ENCODE measurements at regions not wholly inside any gene's neighbourhood (a gene's known extent, or its start where the extent isn't known, plus 50 kb on each side); places are given as distances from the start of the nearest gene placed in this dataset.

DNA sequence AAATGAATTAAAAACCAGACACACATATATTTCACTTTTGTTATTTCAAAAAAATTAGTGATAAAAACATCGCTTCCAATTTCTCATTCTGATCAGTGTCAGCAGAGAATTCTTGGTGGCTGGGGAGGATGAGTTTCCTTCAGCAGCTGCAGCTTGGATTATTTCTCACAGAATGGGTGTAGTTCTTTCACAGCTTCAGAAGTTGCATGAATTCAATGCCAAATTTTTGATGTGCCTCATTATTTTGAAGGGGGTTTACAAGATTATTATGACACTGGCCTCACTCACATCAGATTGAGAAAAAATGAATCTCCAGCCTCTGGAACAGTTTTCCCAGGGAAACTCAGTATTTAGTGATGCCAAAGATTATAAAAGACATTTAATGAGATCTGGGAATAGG is 184.9 kb upstream of the WDFY3 start:
- Histone ChIP-seq H3K4me3 (no peak overlapping the region), H3K9me3 (no peaks in the 10 kb centered on the region), H3K27me3 (no peaks in the 10 kb centered on the region), H3K4me1 (peaks cover 0 to 7% (median 0%) of the 10 kb centered on the region in 4 donors), H3K27ac (no peak overlapping the region), H3K36me3 (no peaks in the 10 kb centered on the region)
- no peak for TF ChIP-seq POLR2A (IDR thresholded peaks at IDR 0.05)
- no peak for TF ChIP-seq EP300 (IDR thresholded peaks at IDR 0.05)
- TF ChIP-seq, protein P1, sequence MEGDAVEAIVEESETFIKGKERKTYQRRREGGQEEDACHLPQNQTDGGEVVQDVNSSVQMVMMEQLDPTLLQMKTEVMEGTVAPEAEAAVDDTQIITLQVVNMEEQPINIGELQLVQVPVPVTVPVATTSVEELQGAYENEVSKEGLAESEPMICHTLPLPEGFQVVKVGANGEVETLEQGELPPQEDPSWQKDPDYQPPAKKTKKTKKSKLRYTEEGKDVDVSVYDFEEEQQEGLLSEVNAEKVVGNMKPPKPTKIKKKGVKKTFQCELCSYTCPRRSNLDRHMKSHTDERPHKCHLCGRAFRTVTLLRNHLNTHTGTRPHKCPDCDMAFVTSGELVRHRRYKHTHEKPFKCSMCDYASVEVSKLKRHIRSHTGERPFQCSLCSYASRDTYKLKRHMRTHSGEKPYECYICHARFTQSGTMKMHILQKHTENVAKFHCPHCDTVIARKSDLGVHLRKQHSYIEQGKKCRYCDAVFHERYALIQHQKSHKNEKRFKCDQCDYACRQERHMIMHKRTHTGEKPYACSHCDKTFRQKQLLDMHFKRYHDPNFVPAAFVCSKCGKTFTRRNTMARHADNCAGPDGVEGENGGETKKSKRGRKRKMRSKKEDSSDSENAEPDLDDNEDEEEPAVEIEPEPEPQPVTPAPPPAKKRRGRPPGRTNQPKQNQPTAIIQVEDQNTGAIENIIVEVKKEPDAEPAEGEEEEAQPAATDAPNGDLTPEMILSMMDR (IDR thresholded peaks at IDR 0.05): no peak
- TF ChIP-seq POLR2AphosphoS5 (IDR thresholded peaks at IDR 0.05): no peak
- 83 to 95% (median 92%) methylated on average over 1 of the region's 1 CpG for WGBS, 5 donors
- no peak for DNase-seq
- intact Hi-C loops (cut with DNase I; ENCODE audit: low total_unique reads): loop anchor here (10.0 kb wide), 1 partner anchor 593 kb away; no protein-coding TSS in a partner anchor

DNA sequence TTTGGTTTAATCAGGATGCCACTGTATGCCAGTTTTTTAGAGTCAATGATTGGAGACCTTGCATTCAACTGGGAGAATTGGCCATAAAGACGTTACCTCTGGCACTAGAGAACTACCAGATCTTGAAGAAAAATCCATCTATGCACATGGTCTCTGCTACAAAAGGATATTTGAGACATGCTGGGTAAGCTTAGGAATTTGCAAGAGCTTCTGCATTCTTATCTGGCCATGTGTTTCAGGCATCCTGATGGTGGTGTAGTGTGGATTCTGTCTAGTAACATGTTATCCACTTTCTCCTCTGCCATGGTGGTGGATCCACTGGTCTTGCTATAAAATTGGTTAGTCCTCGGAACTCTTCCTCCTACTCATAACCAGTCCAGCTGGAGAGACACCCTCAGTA is 185.3 kb upstream of the WDFY3 start:
- no peaks in the 10 kb centered on the region for H3K27me3 ChIP-seq
- H3K27ac ChIP-seq: no peak overlapping the region
- TF ChIP-seq POLR2A (IDR thresholded peaks at IDR 0.05) (no peak), POLR2AphosphoS5 (IDR thresholded peaks at IDR 0.05) (no peak), EP300 (IDR thresholded peaks at IDR 0.05) (no peak)
- TF ChIP-seq, protein P1 (IDR thresholded peaks at IDR 0.05): no peak
- no peak overlapping the region for H3K4me3 ChIP-seq
- 81 to 97% (median 89%) methylated on average over 2 of the region's 2 CpGs for WGBS, 5 donors
- peaks cover 0 to 7% (median 0%) of the 10 kb centered on the region in 4 donors for H3K4me1 ChIP-seq
- H3K9me3 ChIP-seq: no peaks in the 10 kb centered on the region
- no peak for DNase-seq
- no peaks in the 10 kb centered on the region for H3K36me3 ChIP-seq
- intact Hi-C loops (cut with DNase I; ENCODE audit: low total_unique reads): loop anchor here (10.0 kb wide), 1 partner anchor 593 kb away; no protein-coding TSS in a partner anchor

DNA sequence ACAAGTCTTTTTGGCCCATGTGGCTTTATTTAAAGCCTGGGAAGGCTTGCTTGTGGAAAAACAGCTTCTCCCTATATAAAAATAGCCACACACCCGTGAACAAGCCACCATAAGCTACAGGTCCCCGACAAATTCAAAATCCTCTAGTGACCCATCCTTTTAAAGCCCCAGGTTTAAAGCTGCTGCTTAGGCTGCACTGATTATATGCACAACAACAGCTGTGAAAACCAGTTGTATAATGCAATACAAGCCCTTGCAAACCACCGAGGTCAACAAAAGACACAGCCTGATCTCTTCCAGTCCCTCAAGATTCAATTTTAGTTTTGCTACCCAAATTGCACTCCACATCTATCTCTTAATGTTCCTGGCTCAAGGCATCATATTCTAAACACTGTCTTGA is 186.0 kb upstream of the WDFY3 start:
- H3K36me3 ChIP-seq: no peaks in the 10 kb centered on the region
- H3K4me3 ChIP-seq: no peak overlapping the region
- 66 to 85% (median 72%) methylated on average over 3 of the region's 3 CpGs for WGBS, 5 donors
- DNase-seq: no peak
- H3K9me3 ChIP-seq: no peaks in the 10 kb centered on the region
- peaks cover 0 to 4% (median 0%) of the 10 kb centered on the region in 4 donors for H3K4me1 ChIP-seq
- no peak for TF ChIP-seq POLR2AphosphoS5 (IDR thresholded peaks at IDR 0.05)
- no peak for TF ChIP-seq EP300 (IDR thresholded peaks at IDR 0.05)
- TF ChIP-seq POLR2A (IDR thresholded peaks at IDR 0.05): no peak
- TF ChIP-seq, protein P1 (IDR thresholded peaks at IDR 0.05): no peak
- intact Hi-C loops (cut with DNase I; ENCODE audit: low total_unique reads): loop anchor here (10.0 kb wide), 1 partner anchor 592 kb away; no protein-coding TSS in a partner anchor
- no peaks in the 10 kb centered on the region for H3K27me3 ChIP-seq
- H3K27ac ChIP-seq: no peak overlapping the region

DNA sequence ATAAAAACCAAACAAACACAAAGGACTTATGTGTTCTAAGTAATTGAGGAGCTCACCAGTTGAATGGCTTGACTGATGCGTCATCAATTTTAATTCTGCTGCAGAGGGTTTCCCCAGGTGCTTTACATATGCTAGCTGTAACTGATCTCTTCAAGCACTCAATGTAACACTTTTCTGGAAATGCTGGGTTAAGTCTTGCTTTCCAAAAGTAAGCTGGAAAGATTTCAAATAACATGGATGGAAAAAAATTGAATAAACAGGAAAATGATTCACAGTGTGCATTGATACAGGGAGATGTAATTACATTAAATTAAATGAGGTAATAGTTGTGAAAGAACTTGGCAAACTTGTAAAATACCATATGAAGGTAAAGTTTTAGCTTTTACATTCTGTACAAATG is 186.7 kb upstream of the WDFY3 start:
- 38 to 82% (median 77%) methylated on average over 1 of the region's 1 CpG for WGBS, 5 donors

More for the DNA sequence above, 186.7 kb upstream of the WDFY3 start:
- H3K36me3 ChIP-seq: no peaks in the 10 kb centered on the region
- H3K27me3 ChIP-seq: no peaks in the 10 kb centered on the region
- no peak for DNase-seq
- no peak for TF ChIP-seq POLR2AphosphoS5 (IDR thresholded peaks at IDR 0.05)
- no peak for TF ChIP-seq POLR2A (IDR thresholded peaks at IDR 0.05)
- TF ChIP-seq, protein P1 (IDR thresholded peaks at IDR 0.05): no peak
- TF ChIP-seq EP300 (IDR thresholded peaks at IDR 0.05): no peak
- intact Hi-C loops (cut with DNase I; ENCODE audit: low total_unique reads): loop anchor here (10.0 kb wide), 1 partner anchor 592 kb away; no protein-coding TSS in a partner anchor
- H3K9me3 ChIP-seq: no peaks in the 10 kb centered on the region
- H3K4me3 ChIP-seq: no peak overlapping the region
- H3K4me1 ChIP-seq: no peaks in the 10 kb centered on the region
- H3K27ac ChIP-seq: no peak overlapping the region

Measured in stomach (tissue), 8 donors.